IPS-NIHi11 (cell line): ENCODE measurements at regions not wholly inside any gene's neighbourhood (a gene's known extent, or its start where the extent isn't known, plus 50 kb on each side); places are given as distances from the start of the nearest gene placed in this dataset.
"Not testable (repeated sequence)": the region's sequence is repeated elsewhere in the genome, so short reads cannot be mapped to it uniquely, and the experiment has no call there.

Experiments
- DNase-seq: peaks from one replicate; pipeline ENCODE4 v3.0.0; 2012; ENCODE audit warnings: mixed read lengths, low spot score

GRCh38 chr5:174522480-174523260, 201.7 kb upstream of the MSX2 start:
- DNase-seq, result no peak

- no peak for DNase-seq
Observed at GRCh38 chr5:174523311-174524071, 200.9 kb upstream of the MSX2 start.

DNA sequence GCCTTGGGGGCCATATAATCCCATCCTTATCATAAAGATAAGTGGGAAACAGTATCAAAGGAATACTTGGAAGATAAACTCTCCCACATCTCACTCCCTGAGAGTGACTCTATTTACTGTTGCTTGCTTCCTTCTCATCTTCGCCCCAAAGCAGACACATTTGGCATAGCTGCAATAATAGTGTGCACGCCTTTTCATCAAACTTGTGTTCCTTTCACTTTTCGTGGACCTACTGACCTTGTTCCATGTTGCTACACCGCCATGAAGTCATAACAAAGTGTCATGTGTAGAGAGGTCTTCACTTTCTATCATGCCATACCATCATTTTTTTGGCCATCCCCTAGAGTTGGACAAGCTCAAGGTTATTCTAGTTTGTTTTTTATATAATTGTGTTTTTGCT, 200.0 kb upstream of the MSX2 start:
- DNase-seq, result no peak

DNA sequence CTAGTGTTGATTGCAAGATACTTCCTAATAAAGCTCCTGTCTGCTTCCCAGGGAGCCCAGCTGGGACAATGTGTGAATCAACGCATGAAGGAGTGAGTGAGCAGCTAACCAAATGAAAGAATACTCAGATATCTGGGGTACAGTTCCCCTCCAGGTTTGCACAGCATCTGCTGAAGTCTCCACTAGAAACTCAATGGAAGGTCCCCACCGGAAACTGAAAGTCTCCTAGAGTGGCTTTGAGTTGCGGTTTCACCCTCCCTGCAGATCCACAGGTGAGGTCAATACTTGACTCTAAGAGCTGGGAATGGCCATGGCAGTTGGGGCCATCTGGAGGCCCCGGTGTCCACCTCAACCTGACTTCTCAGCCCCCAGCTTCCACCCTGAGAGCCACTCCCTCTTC, 198.2 kb upstream of the MSX2 start:
- no peak for DNase-seq

DNA sequence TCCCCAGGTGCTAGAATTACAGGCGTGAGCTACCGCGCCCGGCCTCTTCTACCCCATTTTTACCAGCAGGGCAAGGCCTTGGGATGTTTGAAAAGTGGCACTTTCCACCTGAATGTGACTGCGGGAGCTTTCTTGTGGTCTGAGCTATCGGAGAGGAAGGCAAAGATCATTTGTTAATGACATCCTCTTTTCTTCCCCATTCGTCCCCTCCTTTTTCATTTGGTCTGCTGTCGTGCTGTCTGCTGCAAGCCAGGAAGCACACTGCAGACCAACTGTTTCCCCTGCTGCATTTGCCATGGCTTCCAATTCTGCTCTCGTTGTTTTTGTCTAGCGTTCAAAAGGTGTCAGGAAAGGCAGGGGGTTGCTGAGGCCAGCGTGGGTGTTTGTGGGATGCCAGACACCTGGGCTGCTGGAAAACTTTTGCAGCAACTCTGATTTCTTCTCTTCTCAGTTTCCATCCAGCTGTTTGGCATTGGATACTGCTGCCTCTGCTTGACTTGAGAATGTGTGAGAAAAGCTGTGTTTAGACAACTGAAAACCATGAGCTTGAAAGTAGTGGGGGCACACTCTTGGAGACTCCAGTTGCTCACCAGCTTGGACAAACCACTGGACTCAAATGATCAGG, 196.4 kb upstream of the MSX2 start:
- no peak for DNase-seq

DNA sequence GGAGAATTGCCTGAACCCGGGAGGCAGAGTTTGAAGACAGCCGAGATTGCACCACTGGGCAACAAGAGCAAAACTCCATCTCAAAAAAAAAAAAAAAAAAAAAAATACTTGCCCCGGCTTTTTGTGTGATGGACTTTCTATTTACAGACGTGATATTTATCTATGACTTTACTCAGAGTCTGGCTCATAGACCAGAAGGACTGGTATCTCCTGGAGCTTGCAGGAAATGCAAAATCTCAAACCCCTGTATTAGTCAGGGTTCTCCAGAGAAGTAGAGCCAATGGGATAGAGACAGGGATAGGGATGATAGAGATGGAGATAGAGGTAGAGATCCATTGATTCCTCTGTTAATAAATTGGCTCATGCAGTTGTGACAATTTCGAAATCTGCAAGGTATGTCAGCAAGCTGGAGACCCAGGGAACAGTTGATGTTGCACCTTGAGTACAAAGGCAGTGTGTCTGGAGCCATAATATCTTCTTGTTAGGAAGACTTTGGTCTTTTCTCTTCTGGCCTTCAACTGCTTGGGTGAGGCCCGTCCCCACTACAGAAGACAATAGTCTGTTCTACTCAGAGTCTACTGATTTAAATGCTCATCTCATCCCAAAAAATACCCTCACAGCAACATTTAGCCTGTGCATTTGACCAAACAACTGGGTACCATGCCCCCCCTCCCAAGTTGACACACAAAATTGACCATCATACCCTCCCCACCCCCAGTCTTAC, 195.4 kb upstream of the MSX2 start:
- no peak for DNase-seq

- DNase-seq, result no peak
Observed at GRCh38 chr5:174529925-174530681, 194.3 kb upstream of the MSX2 start.

DNA sequence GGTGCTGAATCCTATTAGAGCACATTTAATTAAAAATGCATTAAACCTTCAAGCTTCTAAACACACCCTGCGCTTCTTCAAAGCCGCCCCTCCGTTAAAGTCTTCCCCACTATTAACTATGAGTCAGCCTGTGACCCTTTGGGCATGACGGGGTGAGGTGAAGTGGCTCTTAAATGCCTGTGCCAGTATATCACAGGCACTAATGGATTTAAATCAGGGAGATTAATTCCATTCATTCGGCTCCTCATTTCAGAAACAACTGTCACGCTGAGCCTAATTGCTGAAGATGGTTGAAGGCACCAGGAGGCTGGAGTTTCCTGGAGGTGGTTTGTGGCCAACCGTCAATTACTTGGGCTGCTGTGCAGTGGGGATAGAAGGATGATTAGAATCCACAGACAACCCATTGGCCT, 192.6 kb upstream of the MSX2 start:
- DNase-seq, result no peak

GRCh38 chr5:174532455-174533453, 191.6 kb upstream of the MSX2 start:
- peak; percentile 87 for DNase-seq

DNA sequence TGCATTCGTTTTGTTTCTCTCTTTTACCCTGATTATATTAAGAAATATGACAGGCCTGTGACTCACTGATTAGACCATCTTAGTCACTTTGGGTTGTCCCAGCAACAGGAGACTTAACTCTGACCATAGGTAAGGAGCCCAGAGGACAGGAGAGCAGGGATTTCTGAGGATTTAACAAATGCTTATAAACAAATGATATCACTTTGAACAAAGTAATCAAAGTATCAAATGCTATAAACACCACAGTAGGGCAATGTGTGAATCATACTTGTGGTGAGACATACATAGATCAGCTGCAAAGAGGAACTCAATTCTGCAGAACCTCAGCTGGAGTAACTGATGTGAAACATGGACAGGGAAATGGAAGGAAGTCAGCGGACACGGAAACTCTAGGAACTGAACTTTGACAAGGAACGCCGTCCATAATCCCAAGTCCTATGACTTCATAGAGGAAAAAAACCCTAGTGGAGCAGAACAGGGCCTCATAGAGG, 190.6 kb upstream of the MSX2 start:
- no peak for DNase-seq

DNA sequence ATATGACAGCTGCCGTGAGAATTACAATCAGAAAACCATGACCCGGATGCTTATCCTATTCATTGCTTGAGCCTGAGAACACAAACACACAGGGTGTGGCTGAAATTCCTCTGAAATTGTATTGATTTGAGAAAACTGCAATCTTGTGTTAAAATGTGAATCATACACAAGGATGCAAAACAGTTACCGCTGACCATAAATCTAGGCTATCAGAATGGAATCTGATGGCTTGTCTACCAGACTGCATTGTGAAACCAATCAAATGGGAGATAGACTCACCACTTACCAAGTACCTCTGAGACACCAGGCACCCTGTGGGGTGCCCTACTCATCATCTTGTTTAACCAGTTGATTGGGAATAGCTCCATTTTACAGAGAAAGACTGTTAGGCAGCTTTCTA, 188.7 kb upstream of the MSX2 start:
- DNase-seq, result no peak

GRCh38 chr5:174539823-174540222, 184.6 kb upstream of the MSX2 start:
- DNase-seq, result not testable (repeated sequence)

- no peak for DNase-seq
Observed at GRCh38 chr5:174542037-174542436, 182.3 kb upstream of the MSX2 start.

DNA sequence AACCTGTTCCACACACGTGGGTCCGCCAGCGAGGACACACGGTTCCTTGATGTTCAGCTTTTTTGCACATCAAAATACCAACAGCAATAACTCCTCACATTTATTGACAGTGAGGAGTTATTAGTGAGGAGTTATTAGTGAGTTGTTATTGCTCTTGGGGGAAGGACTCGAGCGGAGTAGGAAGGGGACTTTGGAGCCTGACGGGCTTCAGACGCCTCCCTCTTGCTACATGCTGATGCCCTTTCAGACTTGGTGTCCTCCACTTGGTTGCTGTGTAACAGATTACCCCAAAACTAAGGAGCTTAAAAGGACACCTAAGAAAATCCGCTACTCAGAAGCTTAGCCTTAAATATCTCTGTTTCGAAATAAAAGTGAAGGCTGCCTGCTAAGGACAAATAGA, 181.9 kb upstream of the MSX2 start:
- DNase-seq, result no peak

GRCh38 chr5:174545926-174546325, 178.5 kb upstream of the MSX2 start:
- DNase-seq, result no peak

GRCh38 chr5:174547814-174548213, 176.6 kb upstream of the MSX2 start:
- no peak for DNase-seq

- DNase-seq, result no peak
Observed at GRCh38 chr5:174549254-174549653, 175.1 kb upstream of the MSX2 start.

DNA sequence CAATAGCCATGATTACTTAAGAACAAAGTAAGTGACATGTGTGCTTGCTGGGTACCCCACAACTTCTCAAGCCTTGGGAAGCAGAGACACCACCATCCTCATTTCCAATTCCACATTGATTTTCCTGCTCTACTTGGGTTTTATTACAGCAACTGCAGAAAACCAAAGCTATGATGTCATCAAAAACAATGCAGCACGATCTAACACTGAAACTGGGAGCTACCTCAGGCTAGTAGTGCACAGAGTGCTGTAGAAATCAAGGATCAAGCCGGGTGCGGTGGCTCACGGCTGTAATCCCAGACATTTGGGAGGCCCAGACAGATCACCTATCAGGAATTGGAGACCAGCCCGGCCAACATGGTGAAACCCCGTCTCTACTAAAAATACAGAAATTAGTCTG, 174.4 kb upstream of the MSX2 start:
- DNase-seq, result no peak

GRCh38 chr5:174552428-174552827, 172.0 kb upstream of the MSX2 start:
- DNase-seq, result no peak

DNA sequence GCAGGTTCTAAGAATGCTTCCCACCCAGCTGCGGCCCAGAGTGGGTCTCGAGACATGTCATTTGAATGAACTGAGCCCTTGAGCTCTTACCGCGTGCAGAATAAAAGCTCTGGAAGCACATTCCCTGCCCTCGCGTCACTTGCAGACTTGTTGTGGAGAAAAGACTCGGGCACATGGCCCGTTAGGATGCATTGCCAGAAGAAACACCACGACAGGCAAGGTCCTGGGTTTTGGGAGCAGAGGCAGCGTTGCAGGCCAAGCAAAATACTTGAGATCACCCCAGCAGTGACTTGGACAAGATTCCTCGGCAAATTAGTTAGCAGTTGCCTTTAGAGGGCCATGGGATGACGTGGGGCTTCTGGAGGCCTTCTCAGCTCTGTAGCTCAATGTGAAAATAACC, 170.8 kb upstream of the MSX2 start:
- no peak for DNase-seq
